SK-N-SH treated with all-trans-retinoic acid at 6 μM for 48 hours (cell line): ENCODE measurements at regions not wholly inside any gene's neighbourhood (a gene's known extent, or its start where the extent isn't known, plus 50 kb on each side); places are given as distances from the start of the nearest gene placed in this dataset.

Source experiments
- ATAC-seq: fragments of 200-7000 bp; cut with Tn5 transposase; 3 replicates; pipeline ENCODE4 v1.9.1; 2020; ENCODE audit warnings: mild to moderate bottlenecking, moderate library complexity
- ARNTL ChIP-seq: fragments of 450-650 bp; formaldehyde crosslinking; IDR thresholded peaks from 2 replicates; pipeline ENCODE4 v1.5.0; 2020; ENCODE audit warnings: low read depth, mild to moderate bottlenecking, moderate library complexity, borderline replicate concordance
- BACH2 ChIP-seq: fragments of 250-450 bp; sonication (Bioruptor Pico); IDR thresholded peaks from 2 replicates; pipeline ENCODE4 v1.9.0; 2021; ENCODE audit warnings: mild to moderate bottlenecking, borderline replicate concordance
- CREB5 ChIP-seq: fragments of 250-450 bp; sonication (Bioruptor Pico); IDR thresholded peaks from 2 replicates; pipeline ENCODE4 v1.5.1; 2020; ENCODE audit warnings: low read depth, mild to moderate bottlenecking, moderate library complexity
- CSDC2 ChIP-seq: fragments of 250-450 bp; sonication (Bioruptor Pico); IDR thresholded peaks from 2 replicates; pipeline ENCODE4 v1.5.0; 2020; ENCODE audit warnings: mild to moderate bottlenecking, moderate library complexity
- CSRNP3 ChIP-seq: fragments of 250-450 bp; sonication (Bioruptor Pico); IDR thresholded peaks from 2 replicates; pipeline ENCODE4 v1.5.1; 2021; ENCODE audit warnings: mild to moderate bottlenecking, moderate library complexity
- ESRRG ChIP-seq: fragments of 250-450 bp; sonication (Bioruptor Pico); IDR thresholded peaks from 2 replicates; pipeline ENCODE4 v1.6.1; 2021; ENCODE audit warnings: mild to moderate bottlenecking
- GLIS3 ChIP-seq: fragments of 250-450 bp; sonication (Bioruptor Pico); IDR thresholded peaks from 2 replicates; pipeline ENCODE4 v1.5.0; 2020; ENCODE audit warnings: mild to moderate bottlenecking, moderate library complexity
- OSR1 ChIP-seq: fragments of 250-450 bp; sonication (Bioruptor Pico); IDR thresholded peaks from 2 replicates; pipeline ENCODE4 v1.8.0; 2022; ENCODE audit warnings: moderate library complexity, mild to moderate bottlenecking, inconsistent platforms
- POU6F1 ChIP-seq: fragments of 250-450 bp; sonication (Bioruptor Pico); IDR thresholded peaks from 2 replicates; pipeline ENCODE4 v1.8.0; 2021; ENCODE audit warnings: low read depth, mild to moderate bottlenecking, moderate library complexity, borderline replicate concordance
- PPARA ChIP-seq: fragments of 250-450 bp; sonication (Bioruptor Pico); IDR thresholded peaks from 2 replicates; pipeline ENCODE4 v1.5.0; 2020; ENCODE audit warnings: mild to moderate bottlenecking, borderline replicate concordance
- RARB ChIP-seq: fragments of 250-450 bp; sonication (Bioruptor Pico); IDR thresholded peaks from 2 replicates; pipeline ENCODE4 v1.8.0; 2021; ENCODE audit warnings: mild to moderate bottlenecking, moderate library complexity
- TCF4 ChIP-seq: fragments of 250-450 bp; sonication (Bioruptor Pico); IDR thresholded peaks from 2 replicates; pipeline ENCODE4 v1.8.0; 2021; ENCODE audit warnings: mild to moderate bottlenecking, moderate library complexity, borderline replicate concordance
- TSHZ2 ChIP-seq: fragments of 250-450 bp; sonication (Bioruptor Pico); IDR thresholded peaks from 2 replicates; pipeline ENCODE4 v1.5.0; 2020; ENCODE audit warnings: mild to moderate bottlenecking, moderate library complexity
- ZC3H10 ChIP-seq: fragments of 250-450 bp; sonication (Bioruptor Pico); IDR thresholded peaks from 2 replicates; pipeline ENCODE4 v1.5.1; 2021; ENCODE audit warnings: mild to moderate bottlenecking, moderate library complexity
- ZFP3 ChIP-seq: fragments of 250-450 bp; sonication (Bioruptor Pico); IDR thresholded peaks from 2 replicates; pipeline ENCODE4 v1.5.0; 2020; ENCODE audit warnings: mild to moderate bottlenecking, moderate library complexity
- ZNF565 ChIP-seq: fragments of 450-650 bp; formaldehyde crosslinking; conservative IDR thresholded peaks from 2 replicates; pipeline ENCODE4 v1.5.0; 2020; ENCODE audit warnings: low read depth, mild to moderate bottlenecking, moderate library complexity
- ZNF70 ChIP-seq: fragments of 450-650 bp; formaldehyde crosslinking; IDR thresholded peaks from 2 replicates; pipeline ENCODE4 v1.5.0; 2020; ENCODE audit warnings: mild to moderate bottlenecking, moderate library complexity
- ZNF8 ChIP-seq: fragments of 450-650 bp; formaldehyde crosslinking; IDR thresholded peaks from 2 replicates; pipeline ENCODE4 v1.5.0; 2020; ENCODE audit warnings: mild to moderate bottlenecking, moderate library complexity

GRCh38 chr5:118637947-118638670 is 350.2 kb downstream of the DTWD2 start:
- no peak for ATAC-seq
- no peak for TF ChIP-seq ESRRG (CRISPR knock-in tag)
- TF ChIP-seq ZNF8 (CRISPR knock-in tag): no peak
- no peak for TF ChIP-seq CSRNP3 (CRISPR knock-in tag)
- no peak for TF ChIP-seq OSR1 (CRISPR knock-in tag)
- TF ChIP-seq BACH2 (CRISPR knock-in tag): no peak
- TF ChIP-seq PPARA: no peak
- no peak for TF ChIP-seq ARNTL (CRISPR knock-in tag)
- TF ChIP-seq ZC3H10 (CRISPR knock-in tag): no peak
- TF ChIP-seq TCF4 (CRISPR knock-in tag): no peak

GRCh38 chr5:118628660-118629354 is 359.5 kb downstream of the DTWD2 start:
- TF ChIP-seq CSDC2 (CRISPR knock-in tag): no peak
- no peak for TF ChIP-seq ZFP3
- TF ChIP-seq CSRNP3 (CRISPR knock-in tag): no peak
- TF ChIP-seq TSHZ2 (CRISPR knock-in tag): no peak
- TF ChIP-seq OSR1 (CRISPR knock-in tag): no peak
- TF ChIP-seq RARB (CRISPR knock-in tag): no peak
- no peak for TF ChIP-seq ESRRG (CRISPR knock-in tag)
- TF ChIP-seq ZNF565 (CRISPR knock-in tag): no peak
- no peak for TF ChIP-seq ZNF70 (CRISPR knock-in tag)
- no peak for TF ChIP-seq ARNTL (CRISPR knock-in tag)
- ATAC-seq: no peak

- TF ChIP-seq ZNF70 (CRISPR knock-in tag) (no peak), CSRNP3 (CRISPR knock-in tag) (no peak), GLIS3 (CRISPR knock-in tag) (no peak), ESRRG (CRISPR knock-in tag) (no peak), ZFP3 (no peak), CREB5 (CRISPR knock-in tag) (no peak), RARB (CRISPR knock-in tag) (no peak), TSHZ2 (CRISPR knock-in tag) (no peak), CSDC2 (CRISPR knock-in tag) (no peak), POU6F1 (CRISPR knock-in tag) (no peak)
- TF ChIP-seq, all 23 proteins: peak for 0
- ATAC-seq: no peak
These were observed 368.1 kb downstream of the DTWD2 start for GRCh38 chr5:118620233-118620632.
